GM12873 (cell line): ENCODE measurements at regions not wholly inside any gene's neighbourhood (a gene's known extent, or its start where the extent isn't known, plus 50 kb on each side); places are given as distances from the start of the nearest gene placed in this dataset.

ENCODE experiments used
- CTCF ChIP-seq: IDR thresholded peaks from 2 replicates; pipeline ENCODE4 v1.5.1; 2012; ENCODE audit warnings: low read depth, mild to moderate bottlenecking, moderate library complexity, low read length, control low read depth; ENCODE audit not compliant: insufficient read depth; ENCODE audit errors: missing control alignments

DNA sequence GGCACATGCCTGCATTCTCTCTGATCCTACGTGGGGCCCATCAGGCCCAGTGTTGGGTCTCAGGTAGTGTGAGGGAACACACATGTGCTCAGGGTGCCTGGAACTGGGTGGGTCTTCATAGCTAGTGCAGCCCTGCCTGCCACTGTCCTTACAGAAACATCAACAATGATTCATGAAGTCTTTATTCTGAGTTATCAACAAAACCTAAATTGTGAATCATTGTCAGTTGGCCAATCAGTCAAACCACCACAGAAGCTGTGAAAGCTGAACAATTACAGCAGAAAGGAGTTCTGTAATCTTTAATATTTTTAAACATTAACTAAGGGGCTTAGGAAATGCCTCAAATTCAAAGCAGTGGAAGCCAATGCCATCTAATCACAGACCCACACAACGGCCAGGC, 82.8 kb upstream of the ZNF521 start:
- TF ChIP-seq CTCF = no peak

GRCh38 chr18:25433590-25433989, 81.6 kb upstream of the ZNF521 start:
- TF ChIP-seq CTCF = no peak

- no peak for TF ChIP-seq CTCF
These were observed 73.1 kb upstream of the ZNF521 start for GRCh38 chr18:25425024-25425423.

DNA sequence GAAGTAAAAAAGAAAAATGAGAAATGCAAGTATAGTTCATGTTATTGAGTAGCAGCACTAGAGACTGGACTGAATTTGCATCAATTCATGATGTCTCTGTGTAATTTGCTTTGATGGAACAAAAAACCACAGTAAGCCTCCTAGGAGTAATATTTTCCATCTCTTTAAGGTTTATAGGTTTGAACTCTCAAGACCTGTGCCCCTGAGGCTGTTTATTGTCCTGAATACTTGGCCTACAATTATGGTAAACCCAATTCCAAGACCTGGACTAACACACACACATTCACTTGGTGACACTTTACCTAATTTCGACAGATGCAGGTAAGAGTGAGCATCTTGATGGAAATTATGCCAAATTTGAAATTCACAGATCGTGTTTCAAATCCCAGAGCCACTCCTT, 71.8 kb upstream of the ZNF521 start:
- no peak for TF ChIP-seq CTCF

GRCh38 chr18:25423267-25423666, 71.3 kb upstream of the ZNF521 start:
- no peak for TF ChIP-seq CTCF

DNA sequence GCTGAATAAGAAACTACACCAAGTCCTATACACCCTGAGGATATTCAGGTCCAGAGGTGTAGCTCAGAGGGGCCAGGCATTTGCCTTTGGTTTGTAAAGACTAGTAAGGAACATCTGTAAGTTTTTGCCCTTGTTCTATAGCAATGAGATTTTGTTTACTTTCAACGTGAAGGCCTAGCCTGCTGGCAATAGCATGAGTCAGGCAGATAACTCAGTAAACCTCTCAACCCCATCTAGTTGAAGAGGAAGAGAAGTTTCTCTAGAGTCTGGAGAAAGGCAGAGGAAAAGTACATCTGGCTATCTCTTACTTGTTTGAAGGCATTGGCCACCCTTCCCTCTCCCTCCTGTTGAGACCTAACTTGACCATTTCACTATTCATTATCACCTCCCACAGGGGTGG, 70.3 kb upstream of the ZNF521 start:
- no peak for TF ChIP-seq CTCF

- no peak for TF ChIP-seq CTCF
These were observed 68.3 kb upstream of the ZNF521 start for GRCh38 chr18:25420077-25420825.
